Breast epithelium (tissue), 4 donors: ENCODE measurements at regions not wholly inside any gene's neighbourhood (a gene's known extent, or its start where the extent isn't known, plus 50 kb on each side); places are given as distances from the start of the nearest gene placed in this dataset.

ENCODE experiments used
- DNase-seq, 2 donors: peaks; one replicate each; pipeline ENCODE4 v3.0.0-alpha.2; 2019; ENCODE audit warnings: low spot score in 2 of 2
- H3K27ac ChIP-seq, 2 donors: fragments of 200-600 bp; sonication (generic) in 1 of 2; one replicate each; pipeline ENCODE4 v1.5.1; 2016 to 2019; ENCODE audit warnings: mild to moderate bottlenecking in 1 of 2
- H3K27me3 ChIP-seq, 2 donors: fragments of 200-600 bp; sonication (generic) in 1 of 2; one replicate each; pipeline versions ENCODE4 v1.5.1 to v1.6.0; 2017 to 2019; ENCODE audit warnings: control low read depth in 1 of 2, mild to moderate bottlenecking in 1 of 2
- H3K36me3 ChIP-seq: fragments of 200-600 bp; one replicate; pipeline ENCODE4 v1.5.1; 2019
- H3K4me1 ChIP-seq, 2 donors: fragments of 200-600 bp; sonication (generic); one replicate each; pipeline ENCODE4 v1.5.1; 2016 to 2019; ENCODE audit warnings: control low read depth in 1 of 2
- H3K4me3 ChIP-seq, 3 donors: fragments of 200-600 bp; sonication (generic); 1 replicate in 2 of 3; 2 replicates in 1 of 3; pipeline ENCODE4 v1.5.1; 2016 to 2019; ENCODE audit warnings: mild to moderate bottlenecking in 3 of 3, moderate library complexity in 2 of 3
- H3K9me3 ChIP-seq, 2 donors: fragments of 200-600 bp; sonication (generic) in 1 of 2; one replicate each; pipeline ENCODE4 v1.5.1; 2016 to 2019; ENCODE audit warnings: control low read depth in 1 of 2
- CTCF ChIP-seq, 3 donors: fragments of 450-650 bp; IDR thresholded peaks; one replicate each; pipeline ENCODE4 v1.5.1; 2016 to 2017; ENCODE audit warnings: antibody characterized with exemption in 3 of 3, mild to moderate bottlenecking in 3 of 3, moderate library complexity in 3 of 3
- POLR2A ChIP-seq: fragments of 450-650 bp; IDR thresholded peaks from one replicate; pipeline ENCODE4 v1.6.1; 2016; ENCODE audit warnings: antibody characterized with exemption, mild to moderate bottlenecking, moderate library complexity
- POLR2AphosphoS5 ChIP-seq, 3 donors: sonication (generic); formaldehyde crosslinking; IDR thresholded peaks; one replicate each; pipeline ENCODE4 v1.6.1; 2017; ENCODE audit warnings: antibody characterized with exemption in 3 of 3
- intact Hi-C: fragments of 100-400 bp; cut with DNase I; formaldehyde crosslinking; loops from one replicate; pipeline ENCODE4 v1.15.1; 2023; ENCODE audit warnings: low total_unique reads

GRCh38 chr3:66622756-66623457, 122.1 kb upstream of the LRIG1 start:
- Histone ChIP-seq H3K4me3 (no peak overlapping the region), H3K9me3 (no peaks in the 10 kb centered on the region), H3K27me3 (no peaks in the 10 kb centered on the region), H3K36me3 (no peaks in the 10 kb centered on the region), H3K27ac (no peak overlapping the region), H3K4me1 (no peaks in the 10 kb centered on the region)
- no peak for DNase-seq
- TF ChIP-seq POLR2A (no peak), CTCF (IDR thresholded peaks at IDR 0.05) (no peak), POLR2AphosphoS5 (IDR thresholded peaks at IDR 0.05) (no peak)
- intact Hi-C loops: no loop called here

- no peaks in the 10 kb centered on the region for H3K27me3 ChIP-seq
- H3K27ac ChIP-seq: no peak overlapping the region
- H3K4me3 ChIP-seq: no peak overlapping the region
- no peaks in the 10 kb centered on the region for H3K36me3 ChIP-seq
- no peaks in the 10 kb centered on the region for H3K9me3 ChIP-seq
- no peak for TF ChIP-seq POLR2AphosphoS5 (IDR thresholded peaks at IDR 0.05)
- TF ChIP-seq POLR2A: no peak
- no peak for TF ChIP-seq CTCF (IDR thresholded peaks at IDR 0.05)
- DNase-seq: no peak
- intact Hi-C loops: loop anchor here (2.0 kb wide), 1 partner anchor 21 kb away; no protein-coding TSS in a partner anchor
- H3K4me1 ChIP-seq: no peaks in the 10 kb centered on the region
These were observed 124.8 kb upstream of the LRIG1 start for GRCh38 chr3:66625505-66626216.

GRCh38 chr3:66629150-66629981, 128.5 kb upstream of the LRIG1 start:
- Histone ChIP-seq H3K4me1 (no peaks in the 10 kb centered on the region), H3K27me3 (no peaks in the 10 kb centered on the region), H3K36me3 (no peaks in the 10 kb centered on the region), H3K9me3 (no peaks in the 10 kb centered on the region), H3K27ac (peak overlapping the region; percentile 42 to 57), H3K4me3 (no peak overlapping the region)
- intact Hi-C loops: no loop called here
- no peak for DNase-seq
- no peak for TF ChIP-seq CTCF (IDR thresholded peaks at IDR 0.05)

GRCh38 chr3:66629982-66630368, 129.2 kb upstream of the LRIG1 start:
- Histone ChIP-seq H3K27ac (peak overlapping the region; percentile 27 to 57), H3K36me3 (no peaks in the 10 kb centered on the region), H3K27me3 (no peaks in the 10 kb centered on the region), H3K9me3 (no peaks in the 10 kb centered on the region), H3K4me3 (no peak overlapping the region), H3K4me1 (no peaks in the 10 kb centered on the region)
- DNase-seq: no peak
- TF ChIP-seq CTCF (IDR thresholded peaks at IDR 0.05) (no peak), POLR2A (no peak), POLR2AphosphoS5 (IDR thresholded peaks at IDR 0.05) (no peak)
- intact Hi-C loops: no loop called here
